Spinal cord (tissue), 9 donors: ENCODE measurements at regions not wholly inside any gene's neighbourhood (a gene's known extent, or its start where the extent isn't known, plus 50 kb on each side); places are given as distances from the start of the nearest gene placed in this dataset.

ENCODE experiments used
- DNase-seq, 6 donors: peaks; one replicate each; pipeline versions ENCODE4 v3.0.0 to v3.0.0-alpha.2; 2013 to 2015; ENCODE audit warnings: low spot score in 6 of 6, low read depth in 4 of 6
- H3K27ac ChIP-seq: one replicate; pipeline ENCODE4 v1.5.1; 2013; ENCODE audit warnings: low read depth, low read length, control low read depth
- H3K27me3 ChIP-seq: one replicate; pipeline ENCODE4 v1.6.1; 2013; ENCODE audit warnings: low read length; ENCODE audit not compliant: control insufficient read depth, insufficient read depth
- H3K36me3 ChIP-seq: one replicate; pipeline ENCODE4 v1.6.1; 2013; ENCODE audit warnings: low read length; ENCODE audit not compliant: control insufficient read depth, insufficient read depth
- H3K4me1 ChIP-seq: one replicate; pipeline ENCODE4 v1.6.1; 2013; ENCODE audit warnings: low read length; ENCODE audit not compliant: control insufficient read depth, insufficient read depth
- H3K4me3 ChIP-seq: one replicate; pipeline ENCODE4 v1.5.1; 2013; ENCODE audit warnings: low read depth, low read length, control low read depth
- H3K9me3 ChIP-seq: one replicate; pipeline ENCODE4 v1.6.1; 2013; ENCODE audit warnings: low read length; ENCODE audit not compliant: control insufficient read depth, insufficient read depth
- WGBS: methylation state at CpG from one replicate; pipeline ENCODE4 v1.1.5; 2013; ENCODE audit warnings: missing lambda C conversion rate; ENCODE audit not compliant: insufficient coverage; 5-methylcytosine and 5-hydroxymethylcytosine counted together
- donor health status: healthy.

- no peak for DNase-seq
- Histone ChIP-seq H3K4me3 (no peak overlapping the region), H3K9me3 (no peaks in the 10 kb centered on the region), H3K27ac (no peak overlapping the region), H3K27me3 (no peaks in the 10 kb centered on the region), H3K36me3 (no peaks in the 10 kb centered on the region), H3K4me1 (no peaks in the 10 kb centered on the region)
- no CpG with 5 or more reads among the region's 2 CpGs for whole genome bisulfite sequencing
Observed at GRCh38 chr13:76329866-76330580, 556.2 kb downstream of the KCTD12 start.

GRCh38 chr13:76329004-76329403 lies 557.2 kb downstream of the KCTD12 start:
- DNase-seq, result no peak
- H3K4me1 ChIP-seq, result no peaks in the 10 kb centered on the region
- H3K9me3 ChIP-seq, result no peaks in the 10 kb centered on the region
- no peak overlapping the region for H3K4me3 ChIP-seq
- H3K27ac ChIP-seq, result no peak overlapping the region
- H3K36me3 ChIP-seq, result no peaks in the 10 kb centered on the region
- no peaks in the 10 kb centered on the region for H3K27me3 ChIP-seq
- 88% methylated on average over 2 of the region's 3 CpGs for WGBS

GRCh38 chr13:76326343-76326742 lies 559.9 kb downstream of the KCTD12 start:
- 45% methylated on average over 1 of the region's 1 CpG for WGBS
- H3K27me3 ChIP-seq, result no peaks in the 10 kb centered on the region
- H3K4me1 ChIP-seq, result no peaks in the 10 kb centered on the region
- H3K4me3 ChIP-seq, result no peak overlapping the region
- no peak for DNase-seq
- H3K9me3 ChIP-seq, result no peaks in the 10 kb centered on the region
- H3K27ac ChIP-seq, result no peak overlapping the region
- H3K36me3 ChIP-seq, result no peaks in the 10 kb centered on the region

GRCh38 chr13:76319921-76320320 lies 566.3 kb downstream of the KCTD12 start:
- no peaks in the 10 kb centered on the region for H3K9me3 ChIP-seq
- no peak overlapping the region for H3K4me3 ChIP-seq
- DNase-seq, result no peak
- H3K4me1 ChIP-seq, result no peaks in the 10 kb centered on the region
- no peaks in the 10 kb centered on the region for H3K36me3 ChIP-seq
- H3K27ac ChIP-seq, result no peak overlapping the region
- H3K27me3 ChIP-seq, result no peaks in the 10 kb centered on the region

GRCh38 chr13:76316998-76317527 lies 569.1 kb downstream of the KCTD12 start:
- DNase-seq, result no peak
- Histone ChIP-seq H3K27ac (no peak overlapping the region), H3K4me3 (no peak overlapping the region), H3K27me3 (no peaks in the 10 kb centered on the region), H3K9me3 (no peaks in the 10 kb centered on the region), H3K4me1 (no peaks in the 10 kb centered on the region), H3K36me3 (no peaks in the 10 kb centered on the region)

GRCh38 chr13:76314495-76314894 lies 571.7 kb downstream of the KCTD12 start:
- Histone ChIP-seq H3K36me3 (no peaks in the 10 kb centered on the region), H3K4me1 (no peaks in the 10 kb centered on the region), H3K27ac (no peak overlapping the region), H3K27me3 (no peaks in the 10 kb centered on the region), H3K4me3 (no peak overlapping the region), H3K9me3 (no peaks in the 10 kb centered on the region)
- 89% methylated on average over 5 of the region's 6 CpGs for WGBS
- no peak for DNase-seq

GRCh38 chr13:76307142-76307541 lies 579.1 kb downstream of the KCTD12 start:
- Histone ChIP-seq H3K9me3 (no peaks in the 10 kb centered on the region), H3K36me3 (no peaks in the 10 kb centered on the region), H3K4me3 (no peak overlapping the region), H3K4me1 (no peaks in the 10 kb centered on the region), H3K27me3 (no peaks in the 10 kb centered on the region), H3K27ac (no peak overlapping the region)
- 0% methylated on average over 3 of the region's 4 CpGs for WGBS
- DNase-seq, result peak in 1 of 6 donors; percentile 20

GRCh38 chr13:76300688-76301087 lies 585.5 kb downstream of the KCTD12 start:
- WGBS, result 67% methylated on average over 1 of the region's 4 CpGs

GRCh38 chr13:76297331-76297730 lies 588.9 kb downstream of the KCTD12 start:
- H3K9me3 ChIP-seq, result no peaks in the 10 kb centered on the region
- no peak overlapping the region for H3K4me3 ChIP-seq
- no peaks in the 10 kb centered on the region for H3K27me3 ChIP-seq
- DNase-seq, result no peak
- no peaks in the 10 kb centered on the region for H3K36me3 ChIP-seq
- no peak overlapping the region for H3K27ac ChIP-seq
- no peaks in the 10 kb centered on the region for H3K4me1 ChIP-seq
- 85% methylated on average over 6 of the region's 6 CpGs for WGBS

More at GRCh38 chr13:76300688-76301087, 585.5 kb downstream of the KCTD12 start:
- no peak overlapping the region for H3K4me3 ChIP-seq
- no peaks in the 10 kb centered on the region for H3K9me3 ChIP-seq
- no peak overlapping the region for H3K27ac ChIP-seq
- H3K36me3 ChIP-seq, result no peaks in the 10 kb centered on the region
- no peaks in the 10 kb centered on the region for H3K4me1 ChIP-seq
- DNase-seq, result no peak
- no peaks in the 10 kb centered on the region for H3K27me3 ChIP-seq

- H3K9me3 ChIP-seq, result no peaks in the 10 kb centered on the region
- H3K27ac ChIP-seq, result no peak overlapping the region
- WGBS, result 100% methylated on average over 1 of the region's 4 CpGs
- no peaks in the 10 kb centered on the region for H3K27me3 ChIP-seq
- H3K4me1 ChIP-seq, result no peaks in the 10 kb centered on the region
- no peak overlapping the region for H3K4me3 ChIP-seq
- H3K36me3 ChIP-seq, result no peaks in the 10 kb centered on the region
- DNase-seq, result no peak
Observed at GRCh38 chr13:76296751-76297150, 589.5 kb downstream of the KCTD12 start.
